Fibroblast of lung (primary cell): ENCODE measurements at regions not wholly inside any gene's neighbourhood (a gene's known extent, or its start where the extent isn't known, plus 50 kb on each side); places are given as distances from the start of the nearest gene placed in this dataset.

Experiments used
- DNase-seq, 2 donors: peaks; one replicate each; pipeline versions ENCODE4 v3.0.0 to v3.0.0-alpha.2; 2010; ENCODE audit warnings: low read depth in 2 of 2
- H2AFZ ChIP-seq: 2 replicates; pipeline ENCODE4 v1.5.1; 2012; ENCODE audit warnings: low read length, control low read depth, inconsistent platforms
- H3K27ac ChIP-seq: 2 replicates; pipeline ENCODE4 v1.5.1; 2011; ENCODE audit warnings: low read length, control low read depth; ENCODE audit not compliant: insufficient read depth
- H3K27me3 ChIP-seq: 2 replicates; pipeline ENCODE4 v1.5.1; 2011; ENCODE audit warnings: mild to moderate bottlenecking, low read length; ENCODE audit not compliant: control insufficient read depth, insufficient read depth
- H3K36me3 ChIP-seq: 2 replicates; pipeline ENCODE4 v1.5.1; 2011; ENCODE audit warnings: low read length; ENCODE audit not compliant: control insufficient read depth, insufficient read depth
- H3K4me1 ChIP-seq: 2 replicates; pipeline ENCODE4 v1.5.1; 2011; ENCODE audit warnings: low read length; ENCODE audit not compliant: control insufficient read depth, insufficient read depth; ENCODE audit errors: extremely low read depth
- H3K4me2 ChIP-seq: 2 replicates; pipeline ENCODE4 v1.5.1; 2011; ENCODE audit warnings: low read length, control low read depth; ENCODE audit not compliant: insufficient read depth; ENCODE audit errors: extremely low read depth
- H3K4me3 ChIP-seq, 4 experiments: fragments of 200-600 bp in 1 of 4; sonication (generic) in 1 of 4; replicated peaks in 1 of 4; 2 replicates each; pipeline ENCODE4 v1.5.1; 2011 to 2016; ENCODE audit warnings: low read length in 4 of 4, low read depth in 3 of 4, mild to moderate bottlenecking in 3 of 4, control low read depth in 2 of 4, inconsistent platforms in 1 of 4, mixed read lengths in 1 of 4; ENCODE audit not compliant: insufficient read depth in 1 of 4; ENCODE audit errors: control extremely low read depth in 1 of 4
- H3K79me2 ChIP-seq: 2 replicates; pipeline ENCODE4 v1.5.1; 2012; ENCODE audit warnings: mild to moderate bottlenecking, low read length, inconsistent platforms; ENCODE audit not compliant: control insufficient read depth, insufficient read depth
- H3K9ac ChIP-seq: 2 replicates; pipeline ENCODE4 v1.5.1; 2011; ENCODE audit warnings: mild to moderate bottlenecking, low read length, control low read depth; ENCODE audit not compliant: insufficient read depth
- H3K9me3 ChIP-seq: 2 replicates; pipeline ENCODE4 v1.5.1; 2012; ENCODE audit warnings: low read depth, low read length; ENCODE audit not compliant: control insufficient read depth, insufficient read depth
- H4K20me1 ChIP-seq: 2 replicates; pipeline ENCODE4 v1.5.1; 2011; ENCODE audit warnings: low read length; ENCODE audit not compliant: control insufficient read depth, insufficient read depth; ENCODE audit errors: extremely low read depth
- CTCF ChIP-seq, 2 donors: IDR thresholded peaks in 1 of 2; conservative IDR thresholded peaks in 1 of 2; 1 replicate in 1 of 2; 2 replicates in 1 of 2; pipeline ENCODE4 v1.5.1; 2011 to 2012; ENCODE audit warnings: low read length in 2 of 2, control low read depth in 1 of 2, inconsistent platforms in 1 of 2, low read depth in 1 of 2, mild to moderate bottlenecking in 1 of 2
- EZH2 ChIP-seq: IDR thresholded peaks from 2 replicates; pipeline ENCODE4 v1.5.1; 2012; ENCODE audit warnings: low read length, control low read depth, mild to moderate bottlenecking; ENCODE audit errors: missing control alignments

- DNase-seq = no peak
- no peak overlapping the region for H3K4me3 ChIP-seq
- no peak for TF ChIP-seq EZH2
Observed at GRCh38 chr1:188355082-188355481, 1526.3 kb downstream of the PLA2G4A start.

GRCh38 chr1:188355847-188356246 lies 1527.1 kb downstream of the PLA2G4A start:
- Histone ChIP-seq H3K36me3 (no peaks in the 10 kb centered on the region), H3K79me2 (no peaks in the 10 kb centered on the region), H3K4me1 (no peaks in the 10 kb centered on the region), H3K9ac (no peak overlapping the region), H4K20me1 (no peaks in the 10 kb centered on the region), H3K4me3 (no peak overlapping the region), H3K4me2 (no peak overlapping the region), H2AFZ (no peak overlapping the region), H3K27ac (no peak overlapping the region), H3K27me3 (no peaks in the 10 kb centered on the region), H3K9me3 (no peaks in the 10 kb centered on the region)
- TF ChIP-seq EZH2 (no peak), CTCF (conservative IDR thresholded peaks at IDR 0.05 in 1 of 2, IDR thresholded peaks at IDR 0.05 in 1 of 2; ENCODE audit: low read depth in 1 of 2, low read length in 2 of 2) (no peak)
- DNase-seq = no peak

More at GRCh38 chr1:188355082-188355481, 1526.3 kb downstream of the PLA2G4A start:
- Histone ChIP-seq H3K4me1 (no peaks in the 10 kb centered on the region), H3K27me3 (no peaks in the 10 kb centered on the region), H3K27ac (no peak overlapping the region), H3K36me3 (no peaks in the 10 kb centered on the region), H3K4me2 (no peak overlapping the region), H3K9me3 (no peaks in the 10 kb centered on the region), H3K79me2 (no peaks in the 10 kb centered on the region), H4K20me1 (no peaks in the 10 kb centered on the region), H3K9ac (no peak overlapping the region), H2AFZ (no peak overlapping the region)

GRCh38 chr1:188359315-188359714 lies 1530.6 kb downstream of the PLA2G4A start:
- no peak for DNase-seq
- Histone ChIP-seq H3K4me2 (no peak overlapping the region), H3K79me2 (no peaks in the 10 kb centered on the region), H3K4me3 (no peak overlapping the region), H3K27me3 (no peaks in the 10 kb centered on the region), H3K4me1 (no peaks in the 10 kb centered on the region), H3K9ac (no peak overlapping the region), H3K27ac (no peak overlapping the region), H4K20me1 (no peaks in the 10 kb centered on the region), H3K36me3 (no peaks in the 10 kb centered on the region), H3K9me3 (no peaks in the 10 kb centered on the region), H2AFZ (no peak overlapping the region)
- TF ChIP-seq EZH2 (no peak), CTCF (conservative IDR thresholded peaks at IDR 0.05 in 1 of 2, IDR thresholded peaks at IDR 0.05 in 1 of 2; ENCODE audit: low read depth in 1 of 2, low read length in 2 of 2) (no peak)
